NK-92 treated with Interleukin-12 subunit alpha and Interleukin-12 subunit beta, amount 100 ng/mL, for 24 hours (cell line): ENCODE measurements at regions not wholly inside any gene's neighbourhood (a gene's known extent, or its start where the extent isn't known, plus 50 kb on each side); places are given as distances from the start of the nearest gene placed in this dataset.
"Not testable (repeated sequence)": the region's sequence is repeated elsewhere in the genome, so short reads cannot be mapped to it uniquely, and the experiment has no call there.

Source experiments
- DNase-seq: peaks from one replicate; lab custom pipeline; 2025; lab: John Stamatoyannopoulos, UW

DNA sequence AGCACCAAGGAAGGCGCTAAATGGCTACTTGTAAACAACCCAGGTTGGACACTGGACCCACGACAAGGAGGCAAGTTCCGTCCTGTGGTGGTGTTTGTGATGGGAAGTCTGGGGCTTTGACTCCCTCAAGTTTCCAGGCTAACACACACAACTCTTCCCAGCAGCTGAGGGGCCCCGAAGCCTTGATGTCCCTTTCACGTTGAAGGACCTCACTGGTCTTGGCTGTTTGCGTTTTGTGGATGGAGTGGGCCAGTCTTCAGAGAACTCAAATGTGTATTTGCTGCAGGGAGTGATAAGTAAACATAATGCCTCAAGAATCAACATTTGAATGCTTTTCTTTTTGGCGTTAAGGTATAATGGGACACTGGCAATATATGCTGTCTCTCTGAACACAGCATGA lies 199.2 kb downstream of the TM9SF2 start:
- no peak for DNase-seq

DNA sequence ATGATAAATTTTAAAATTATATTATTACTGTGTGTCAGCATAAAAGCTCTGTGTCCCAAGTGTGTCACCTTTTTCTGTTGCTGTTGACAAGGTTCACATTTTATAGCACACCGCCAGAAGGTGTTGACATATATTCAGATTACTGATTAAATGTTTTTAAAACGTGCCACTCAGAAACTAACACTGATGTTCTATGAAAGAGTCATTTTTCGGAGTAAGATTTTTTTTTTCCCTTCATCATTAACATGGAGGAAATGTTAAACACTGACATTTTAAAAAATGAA lies 197.5 kb downstream of the TM9SF2 start:
- DNase-seq = no peak

DNA sequence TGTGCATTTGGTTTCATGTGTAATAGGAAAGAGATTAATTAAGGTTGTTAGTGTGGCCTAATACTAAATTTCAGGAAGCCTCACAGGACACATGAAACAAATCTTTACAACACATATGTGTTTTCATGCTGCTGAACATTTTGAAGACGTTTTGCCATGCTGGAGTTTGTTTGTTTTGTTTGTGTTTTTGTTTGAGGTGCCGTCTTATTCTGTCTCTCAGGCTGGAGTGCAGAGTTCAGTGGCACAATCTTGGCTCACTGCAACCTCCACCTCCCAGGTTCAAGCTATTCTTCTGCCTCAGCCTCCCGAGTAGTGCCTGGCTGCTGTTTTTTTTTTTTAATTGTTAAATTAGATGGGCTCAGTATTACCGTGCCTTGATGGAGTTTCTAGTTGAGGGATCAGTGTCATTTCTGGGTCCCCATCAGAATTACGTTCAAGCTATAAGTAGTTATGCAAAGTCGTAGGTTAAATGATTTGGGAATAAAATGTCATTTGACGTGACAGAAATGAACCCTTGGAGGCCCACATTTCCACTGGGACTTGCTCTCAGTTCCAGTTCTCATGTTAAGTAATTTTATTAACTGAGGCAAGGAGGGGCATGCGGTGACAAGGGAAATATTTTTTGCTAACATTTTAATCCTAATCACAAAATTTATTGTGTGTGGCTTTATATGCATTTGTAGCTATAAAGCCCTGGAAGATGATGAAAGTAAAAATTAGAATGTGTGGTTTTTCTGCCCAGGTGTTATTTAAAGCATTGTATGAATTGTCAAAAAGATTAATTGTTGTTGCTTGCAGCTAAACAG lies 196.9 kb downstream of the TM9SF2 start:
- DNase-seq = no peak

DNA sequence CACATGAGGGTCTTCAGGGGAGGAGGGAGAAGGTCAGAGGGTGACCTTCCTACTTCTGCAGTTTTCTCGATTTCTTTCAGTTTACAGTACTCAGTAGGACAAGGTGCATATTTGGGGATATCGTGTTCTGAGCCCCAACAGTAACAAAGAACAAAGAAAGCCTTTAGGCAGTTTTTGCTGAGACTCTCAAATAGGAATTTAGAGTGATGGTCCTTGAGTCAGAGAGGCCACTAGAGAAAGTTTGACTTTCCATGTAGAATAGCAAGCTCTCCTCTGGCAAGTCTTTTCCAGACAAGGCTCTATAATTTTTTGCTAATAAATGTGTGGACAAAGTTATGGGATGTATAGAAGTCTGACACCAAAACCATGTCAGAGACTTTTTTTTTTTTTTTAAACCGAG lies 194.6 kb downstream of the TM9SF2 start:
- DNase-seq = no peak

DNA sequence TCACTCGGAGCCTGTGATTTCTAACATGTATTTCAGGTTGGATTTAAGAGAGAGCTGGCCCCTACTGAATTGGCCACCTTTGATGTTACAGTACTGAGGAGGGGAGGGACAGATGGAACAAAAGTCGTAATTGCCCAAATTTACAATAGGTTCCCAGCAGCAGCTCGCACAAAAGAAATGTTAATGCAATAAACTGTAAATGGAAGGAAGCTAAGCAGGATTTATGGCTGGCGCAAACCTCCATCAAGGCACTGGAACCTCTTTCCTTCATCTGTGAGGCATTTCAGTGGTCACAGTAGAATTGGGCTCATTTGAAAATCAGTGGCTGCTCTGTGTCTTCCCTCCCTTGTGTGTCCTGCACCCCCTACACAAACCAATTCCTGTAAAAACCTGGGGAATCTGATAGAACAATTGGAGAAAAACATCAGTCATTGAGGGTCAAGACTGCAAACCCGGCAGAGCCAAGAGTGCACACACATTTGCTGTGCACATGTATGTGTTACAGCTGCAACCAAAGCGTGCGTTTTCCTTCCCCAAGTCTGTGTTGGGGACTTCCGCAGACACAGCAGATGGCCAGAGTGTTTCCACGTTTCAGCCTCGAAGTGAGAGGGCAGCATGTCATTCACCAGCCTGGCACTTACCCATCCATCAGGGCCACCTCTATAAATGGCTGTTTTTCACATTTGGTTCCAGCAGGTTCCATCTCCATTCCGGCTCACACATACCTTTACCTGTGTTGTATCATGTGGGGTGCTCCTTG lies 192.8 kb downstream of the TM9SF2 start:
- no peak for DNase-seq

DNA sequence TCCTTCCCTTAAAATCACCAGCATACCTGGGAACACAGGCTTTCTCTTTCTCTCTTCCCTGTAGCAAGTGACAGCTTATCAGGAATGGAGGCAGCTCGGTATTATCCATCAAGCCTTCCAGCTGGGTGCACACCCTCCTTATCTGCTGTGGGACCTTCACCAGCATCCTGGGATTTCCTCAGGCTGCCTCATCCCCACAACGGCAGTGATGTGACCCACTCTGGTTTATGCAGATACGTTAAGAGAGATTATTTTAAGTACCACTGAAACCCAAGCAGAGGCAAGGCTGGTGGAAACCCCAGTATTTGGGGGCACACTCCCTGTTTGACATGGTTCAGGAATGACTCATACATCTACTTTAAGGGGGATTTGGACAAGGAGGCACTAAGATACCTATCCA lies 192.1 kb downstream of the TM9SF2 start:
- no peak for DNase-seq

DNA sequence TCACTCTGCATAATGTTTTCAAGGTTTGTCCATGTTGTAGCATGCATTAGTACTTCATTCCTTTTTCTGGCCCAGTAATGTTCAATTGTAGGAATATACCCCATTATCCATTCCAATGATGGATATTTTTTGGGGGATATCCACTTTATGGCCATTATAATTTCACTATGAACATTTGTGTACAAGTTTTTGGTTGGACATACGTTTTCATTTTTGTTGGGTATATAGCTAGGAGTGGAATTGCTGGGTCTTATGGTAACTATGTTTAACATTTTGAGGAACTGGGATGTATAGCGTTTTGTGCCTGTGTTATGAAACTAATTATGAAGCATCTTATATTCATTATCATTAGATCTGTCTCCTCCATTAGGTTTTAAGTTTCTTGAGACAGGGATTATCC lies 191.6 kb downstream of the TM9SF2 start:
- no peak for DNase-seq

DNA sequence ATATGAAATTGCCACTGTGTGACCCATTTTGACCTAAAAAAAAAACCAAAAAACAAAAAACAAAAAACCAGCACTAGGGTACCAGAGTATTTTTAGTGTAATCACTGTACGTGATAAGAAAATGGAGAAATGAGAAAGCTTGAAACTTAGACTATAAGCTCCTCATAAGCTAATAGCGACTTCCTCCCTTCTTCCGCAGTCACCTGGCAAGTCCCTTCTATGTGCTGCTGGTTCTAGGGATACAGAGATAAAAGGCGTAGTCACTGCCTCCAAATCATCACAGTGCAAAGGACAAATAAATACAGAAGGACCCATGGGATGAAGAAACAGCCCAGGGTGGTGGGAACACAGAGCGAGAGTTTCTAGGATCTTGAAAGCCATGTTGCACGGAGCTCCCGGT lies 190.3 kb downstream of the TM9SF2 start:
- no peak for DNase-seq

DNA sequence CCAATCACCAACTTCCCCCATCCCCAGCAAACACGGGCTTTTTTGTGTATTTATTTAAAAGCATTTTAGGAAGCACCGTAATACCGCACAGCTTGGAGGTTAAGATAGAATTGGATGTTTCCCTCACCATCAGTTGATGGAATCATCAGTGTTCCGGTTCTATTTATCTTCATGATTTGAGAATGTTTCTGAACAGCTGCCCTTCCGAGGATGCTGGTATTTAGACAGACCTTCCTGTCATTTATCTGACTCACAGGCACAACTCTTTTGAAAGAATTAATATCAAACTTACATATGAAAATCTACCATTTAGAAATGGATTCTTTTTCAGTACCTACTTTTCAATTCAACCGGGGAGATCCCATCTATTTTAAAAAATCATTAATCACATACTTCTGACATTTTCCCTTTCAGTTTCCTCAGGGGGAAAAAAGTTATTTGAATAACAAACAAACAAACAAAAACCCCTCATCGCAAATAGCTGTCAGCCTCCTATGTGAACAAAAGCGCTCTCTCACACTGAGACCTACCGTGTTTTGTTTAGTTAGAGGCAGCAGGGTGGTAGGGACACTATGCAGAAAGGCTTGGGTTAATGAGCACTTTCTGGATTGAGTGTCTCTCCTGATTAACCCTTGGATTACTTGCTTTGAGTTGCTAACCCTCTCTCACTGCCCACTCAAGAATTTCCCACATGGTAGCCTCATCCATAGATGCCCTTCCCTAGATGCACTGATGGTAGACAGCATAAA lies 189.3 kb downstream of the TM9SF2 start:
- DNase-seq = no peak

DNA sequence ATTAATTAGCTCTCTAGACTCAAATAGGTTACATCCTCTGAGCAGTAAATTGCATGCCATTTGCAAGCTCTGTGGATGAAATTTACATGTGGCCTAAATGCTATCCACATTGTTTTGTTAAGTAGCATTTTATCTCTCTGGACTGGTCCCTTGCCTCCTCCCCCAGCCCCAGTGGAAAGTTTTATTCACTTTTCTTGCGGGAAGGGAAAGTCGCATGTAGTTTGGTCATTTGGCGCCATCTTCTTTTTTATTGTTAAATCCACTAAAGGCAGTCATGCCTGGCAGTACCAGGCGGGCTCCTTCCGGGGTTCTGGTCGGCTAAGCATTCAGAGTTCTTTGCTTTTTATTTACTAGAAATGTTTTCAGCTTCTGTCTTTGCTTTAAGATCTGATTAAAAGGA lies 188.7 kb downstream of the TM9SF2 start:
- no peak for DNase-seq

DNA sequence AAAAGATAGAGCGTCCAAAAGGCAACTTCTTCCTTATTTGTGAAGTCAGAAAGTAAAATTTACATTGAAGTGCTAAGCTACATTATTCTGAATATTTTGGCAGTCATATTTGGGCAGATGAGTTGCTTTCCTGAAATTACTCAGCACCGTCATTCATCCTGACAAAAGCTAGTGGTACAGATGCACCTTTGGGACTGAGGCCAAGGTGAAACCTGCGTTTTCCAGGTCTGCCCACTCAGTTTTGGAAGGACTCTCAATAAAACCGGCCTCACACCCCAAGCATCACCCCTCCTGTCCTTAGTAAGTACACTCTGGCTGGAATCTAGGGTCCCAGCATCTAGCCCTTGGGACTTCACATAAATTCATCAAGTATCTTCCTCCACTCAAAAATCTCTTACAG lies 187.5 kb downstream of the TM9SF2 start:
- no peak for DNase-seq

DNA sequence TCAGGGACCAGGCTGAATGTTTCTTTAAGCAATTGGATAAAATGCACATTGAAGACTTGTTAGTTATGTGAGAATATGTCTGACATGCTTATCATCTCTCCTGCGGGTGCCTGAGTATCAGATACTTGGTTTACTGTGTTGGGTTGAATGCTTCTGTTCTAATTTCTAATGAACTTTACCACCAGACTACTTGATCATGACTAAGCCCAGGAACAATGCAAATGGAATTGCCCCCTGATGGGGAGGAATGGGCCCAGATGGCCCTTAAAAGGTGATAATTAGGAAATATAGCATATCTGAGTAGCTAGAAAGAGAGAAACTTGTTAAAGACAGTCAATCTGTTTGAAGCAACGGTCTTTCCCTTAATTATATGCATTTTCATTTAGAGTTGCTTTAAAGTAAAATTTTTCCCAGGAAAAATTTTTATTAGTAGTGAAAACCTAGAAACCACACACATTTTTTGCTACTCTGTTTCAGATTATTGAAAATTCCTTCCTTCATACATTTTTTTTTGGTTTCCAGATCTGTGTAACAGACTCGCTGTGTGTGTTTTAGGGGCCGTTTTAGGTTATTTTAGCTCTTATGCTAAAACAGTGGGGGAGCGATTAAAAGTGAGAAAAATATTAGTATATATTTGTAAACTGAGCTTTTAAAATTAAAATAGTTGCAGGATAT lies 186.6 kb downstream of the TM9SF2 start:
- no peak for DNase-seq

DNA sequence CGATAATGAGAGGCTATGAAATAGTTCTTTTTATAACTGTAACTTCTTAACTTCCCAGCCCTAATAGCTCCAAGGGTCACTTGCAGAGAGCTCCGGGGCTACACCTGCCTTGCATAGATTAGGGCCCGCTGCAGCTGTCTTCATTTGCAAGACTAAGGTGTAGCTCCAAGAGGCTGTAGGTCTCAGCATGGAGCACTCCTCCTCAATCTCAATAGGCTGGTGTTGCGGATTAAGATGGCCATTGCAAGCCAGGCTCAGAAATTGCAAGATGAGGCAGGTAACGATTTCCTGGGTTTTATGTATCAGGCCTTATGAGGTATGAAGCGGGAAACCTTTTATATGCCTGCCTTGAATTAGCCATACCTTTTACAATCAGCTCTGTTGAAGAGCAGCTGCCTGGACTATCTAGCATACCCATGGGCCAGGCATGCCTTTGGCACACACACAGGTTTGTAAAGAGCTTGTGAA lies 185.7 kb downstream of the TM9SF2 start:
- no peak for DNase-seq

DNA sequence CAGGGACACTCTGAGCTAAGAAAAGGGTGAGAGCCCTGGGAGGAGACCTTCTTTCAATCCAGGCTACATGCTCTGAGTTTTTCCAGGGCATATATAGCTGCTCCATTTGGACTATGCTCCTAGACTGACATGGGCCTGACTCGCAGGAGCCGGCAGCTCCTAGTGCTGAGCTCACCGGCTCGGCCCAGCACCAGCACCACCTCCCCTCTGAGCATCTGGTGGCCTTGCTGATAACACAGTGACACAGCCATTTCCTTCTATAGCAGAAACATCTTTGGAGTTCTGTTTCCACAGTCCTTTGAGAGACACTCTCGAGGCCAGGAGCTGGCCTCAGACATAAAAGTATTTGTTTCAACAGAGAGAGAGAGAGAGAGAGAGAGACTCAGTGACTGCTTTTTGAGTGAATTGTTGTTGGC lies 184.9 kb downstream of the TM9SF2 start:
- DNase-seq = no peak

DNA sequence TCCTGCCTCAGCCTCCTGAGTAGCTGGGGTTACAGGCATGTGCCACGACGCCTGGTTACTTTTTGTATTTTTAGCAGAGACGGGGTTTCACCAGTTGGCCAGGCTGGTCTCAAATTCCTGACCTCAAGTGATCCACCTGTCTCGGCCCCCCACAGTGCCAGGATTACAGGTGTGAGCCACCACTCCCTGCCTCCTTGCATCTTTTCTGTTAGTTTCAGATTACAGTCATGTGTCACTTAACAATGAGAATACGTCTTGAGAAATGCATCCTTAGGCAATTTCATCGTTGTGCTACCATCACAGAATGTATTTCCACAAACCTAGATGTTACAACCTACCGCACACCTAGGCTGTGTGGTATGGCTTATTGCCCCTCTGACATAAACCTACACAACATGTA lies 180.4 kb downstream of the TM9SF2 start:
- DNase-seq = no peak

DNA sequence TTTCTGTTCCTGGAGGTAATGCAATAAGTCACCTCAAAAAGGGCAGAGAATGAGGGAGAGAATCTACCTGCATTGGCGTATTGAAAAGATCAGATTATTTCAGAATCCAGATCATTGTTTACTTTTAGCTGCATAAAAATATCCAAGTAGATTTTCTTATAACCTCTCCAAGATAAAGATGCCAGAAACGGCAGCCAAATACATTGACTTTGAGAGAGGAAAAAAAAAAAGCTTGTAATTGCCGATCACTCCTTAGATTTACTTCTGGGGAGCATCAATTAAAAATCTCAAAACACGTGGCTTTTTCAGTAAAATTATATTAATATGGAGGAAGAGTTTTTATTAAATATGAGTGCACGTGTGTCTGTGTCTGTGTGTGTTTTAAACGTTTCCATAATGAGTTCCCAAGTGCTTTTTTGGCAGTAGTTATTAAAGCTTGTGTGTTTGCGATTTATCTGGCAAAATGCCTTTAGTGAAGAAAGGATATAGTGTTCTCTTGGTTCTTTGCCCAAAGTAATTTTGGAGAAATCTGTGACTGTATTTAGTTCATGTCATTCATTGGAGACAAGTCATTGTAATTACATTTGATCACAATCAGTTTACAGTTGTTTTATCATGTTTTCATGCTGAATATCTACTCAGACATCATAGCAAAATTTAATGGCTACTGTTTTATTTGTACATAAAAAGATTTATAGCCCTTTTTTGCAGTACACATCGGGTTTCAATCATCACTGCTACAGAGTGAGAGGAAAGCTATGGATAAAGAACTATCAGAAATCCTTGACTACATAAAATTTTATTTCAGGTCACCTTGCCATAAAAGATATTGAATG lies 176.1 kb downstream of the TM9SF2 start:
- DNase-seq = no peak

DNA sequence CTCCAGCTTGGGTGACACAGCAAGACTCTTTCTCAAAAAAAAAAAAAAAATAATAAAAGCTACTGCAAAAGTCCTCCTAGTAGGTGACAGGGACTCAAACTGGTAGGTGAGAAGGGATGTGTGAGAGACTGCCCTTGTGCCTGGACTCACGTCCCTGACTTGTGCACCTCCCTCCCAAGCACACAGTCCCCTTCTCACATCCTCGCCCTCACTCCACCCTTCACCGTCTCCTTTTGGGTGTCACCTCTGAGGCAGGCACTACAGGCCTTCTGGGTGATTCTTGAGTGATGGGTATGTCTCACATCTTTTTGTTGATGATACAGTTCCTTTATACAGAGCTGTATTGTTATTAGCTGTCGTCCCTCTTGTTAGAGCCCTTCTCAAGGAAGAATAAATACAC lies 170.5 kb downstream of the TM9SF2 start:
- no peak for DNase-seq

DNA sequence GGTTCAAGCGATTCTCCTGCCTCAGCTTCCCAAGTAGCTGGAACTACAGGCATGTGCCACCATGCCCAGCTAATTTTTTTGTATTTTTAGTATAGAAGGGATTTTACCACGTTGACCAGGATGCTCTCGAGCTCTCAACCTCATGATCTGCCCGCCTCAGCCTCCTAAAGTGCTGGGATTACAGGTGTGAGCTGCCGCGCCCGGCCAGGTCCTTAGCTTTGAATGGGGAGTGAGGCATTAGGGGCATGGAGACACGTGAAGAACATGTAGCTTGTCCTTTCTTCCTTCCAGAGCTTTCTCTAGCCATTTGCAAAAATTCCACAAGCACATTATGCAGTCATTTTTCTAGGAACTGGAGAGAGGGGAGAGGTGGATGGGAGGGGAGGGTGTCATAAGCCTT lies 167.8 kb downstream of the TM9SF2 start:
- not testable (repeated sequence) for DNase-seq

DNA sequence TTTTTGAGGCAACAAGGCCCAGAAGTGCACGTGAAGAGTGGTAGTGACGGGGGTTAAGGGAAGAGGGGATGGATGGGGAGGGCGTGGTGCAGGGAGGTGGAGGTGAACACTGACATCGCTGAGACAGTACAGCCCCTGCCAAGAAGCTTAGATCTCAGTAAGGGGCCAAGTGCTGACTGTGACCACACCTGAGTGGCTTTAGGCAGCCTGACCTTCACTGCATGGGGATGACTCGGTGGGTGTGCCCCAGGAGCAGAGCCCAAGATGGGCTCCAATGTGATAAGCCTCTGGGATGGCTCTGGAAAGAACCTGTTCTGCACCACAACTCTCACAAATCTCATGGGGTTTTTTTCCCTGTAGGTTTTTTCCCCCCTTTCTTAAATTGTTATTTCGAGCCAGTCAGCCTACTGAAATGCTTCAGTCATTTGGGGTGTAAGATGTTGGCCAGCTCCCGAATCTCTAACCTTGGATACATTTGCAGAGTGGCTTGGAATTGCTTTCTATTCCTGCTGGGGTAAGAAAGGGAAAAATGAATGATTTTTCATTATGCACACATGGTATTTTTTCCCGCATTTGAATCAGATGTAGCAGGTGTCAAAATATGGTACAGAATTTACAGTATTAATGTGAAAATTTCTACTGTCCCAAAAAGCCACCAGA lies 165.0 kb downstream of the TM9SF2 start:
- no peak for DNase-seq

DNA sequence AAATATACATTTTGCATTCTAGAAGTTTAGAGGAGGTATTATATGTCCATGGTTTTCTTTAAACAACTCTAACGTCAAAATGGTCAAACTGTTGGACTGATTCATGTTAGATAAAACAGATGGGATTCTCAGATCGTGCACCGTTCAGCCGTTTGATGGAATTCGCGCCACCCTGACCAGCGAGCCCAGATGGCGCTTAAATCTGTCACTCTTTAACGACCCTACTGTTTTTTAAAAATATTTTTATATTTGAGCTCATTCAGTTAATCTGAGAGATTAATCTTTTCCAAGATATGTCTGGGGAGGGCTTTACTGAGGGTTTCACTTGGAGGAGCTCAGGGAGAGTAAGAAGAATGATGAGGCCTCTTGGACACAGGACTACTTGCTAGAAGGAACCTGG lies 164.4 kb downstream of the TM9SF2 start:
- DNase-seq = no peak

DNA sequence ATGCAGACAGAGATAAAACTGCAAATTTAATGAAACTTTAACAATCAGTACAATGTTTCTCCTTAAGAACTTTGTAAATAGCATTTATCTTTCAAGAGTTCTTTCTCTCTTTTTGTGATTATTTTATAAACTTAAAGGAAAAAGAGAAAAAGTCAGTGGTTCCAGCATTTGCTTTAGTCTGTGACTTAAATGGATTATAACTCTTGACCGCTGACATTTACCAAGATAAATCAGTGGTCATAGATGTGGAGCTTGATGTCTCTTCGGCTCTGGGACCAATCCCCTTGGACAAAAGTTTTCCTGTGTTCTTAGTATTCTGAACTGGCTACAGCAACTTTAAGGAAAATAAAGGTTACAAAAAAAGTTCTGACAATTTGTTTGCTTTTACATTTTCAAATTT lies 162.6 kb downstream of the TM9SF2 start:
- no peak for DNase-seq
